ENCODE measurements at regions not wholly inside any gene's neighbourhood (a gene's known extent, or its start where the extent isn't known, plus 50 kb on each side); places are given as distances from the start of the nearest gene placed in this dataset.
"Not testable (repeated sequence)": the region's sequence is repeated elsewhere in the genome, so short reads cannot be mapped to it uniquely, and the experiment has no call there.

GRCh38 chr13:44643256-44643655, 67.1 kb upstream of the TSC22D1 start:
- no peaks in the 10 kb centered on the region for H4K20me1 ChIP-seq
- no peak overlapping the region for H3K27ac ChIP-seq
- no peaks in the 10 kb centered on the region for H3K4me1 ChIP-seq
- H3K4me3 ChIP-seq: no peak overlapping the region
- no peaks in the 10 kb centered on the region for H3K27me3 ChIP-seq
- no peaks in the 10 kb centered on the region for H3K36me3 ChIP-seq
- no peak overlapping the region for H3K4me2 ChIP-seq
- no peak overlapping the region for H3K9ac ChIP-seq
- H3K9me3 ChIP-seq: no peaks in the 10 kb centered on the region
- TF ChIP-seq Cebpa-rat (IDR thresholded peaks at IDR 0.05): no peak

- Histone ChIP-seq H3K4me2 (no peak overlapping the region), H3K27me3 (no peaks in the 10 kb centered on the region), H3K27ac (no peak overlapping the region), H3K36me3 (no peaks in the 10 kb centered on the region), H3K9me3 (no peaks in the 10 kb centered on the region), H3K9ac (no peak overlapping the region), H4K20me1 (no peaks in the 10 kb centered on the region), H3K4me1 (no peaks in the 10 kb centered on the region), H3K4me3 (no peak overlapping the region)
- TF ChIP-seq Cebpa-rat (IDR thresholded peaks at IDR 0.05): no peak
Observed at GRCh38 chr13:44637581-44637980, 61.5 kb upstream of the TSC22D1 start.

- no peaks in the 10 kb centered on the region for H3K27me3 ChIP-seq
- no peaks in the 10 kb centered on the region for H3K4me1 ChIP-seq
- H3K4me2 ChIP-seq: no peak overlapping the region
- no peak for TF ChIP-seq Cebpa-rat (IDR thresholded peaks at IDR 0.05)
- no peaks in the 10 kb centered on the region for H3K9me3 ChIP-seq
- no peak overlapping the region for H3K27ac ChIP-seq
- no peaks in the 10 kb centered on the region for H3K36me3 ChIP-seq
- H4K20me1 ChIP-seq: no peaks in the 10 kb centered on the region
- H3K4me3 ChIP-seq: no peak overlapping the region
- no peak overlapping the region for H3K9ac ChIP-seq
Observed at GRCh38 chr13:44629465-44630183, 53.5 kb upstream of the TSC22D1 start.

GRCh38 chr13:44628826-44629225, 52.7 kb upstream of the TSC22D1 start:
- not testable (repeated sequence) for H3K27me3 ChIP-seq, H4K20me1 ChIP-seq, H3K9me3 ChIP-seq, H3K36me3 ChIP-seq, H3K4me2 ChIP-seq, H3K27ac ChIP-seq, H3K4me3 ChIP-seq, H3K9ac ChIP-seq, H3K4me1 ChIP-seq

GRCh38 chr13:44627441-44627840, 51.3 kb upstream of the TSC22D1 start:
- no peaks in the 10 kb centered on the region for H3K9me3 ChIP-seq
- H3K4me1 ChIP-seq: no peaks in the 10 kb centered on the region
- no peak overlapping the region for H3K27ac ChIP-seq
- no peak overlapping the region for H3K9ac ChIP-seq
- H3K4me3 ChIP-seq: no peak overlapping the region
- no peak for TF ChIP-seq Cebpa-rat (IDR thresholded peaks at IDR 0.05)
- no peaks in the 10 kb centered on the region for H4K20me1 ChIP-seq
- H3K27me3 ChIP-seq: no peaks in the 10 kb centered on the region
- H3K4me2 ChIP-seq: no peak overlapping the region
- H3K36me3 ChIP-seq: no peaks in the 10 kb centered on the region

GRCh38 chr13:44626176-44626575, 50.0 kb upstream of the TSC22D1 start:
- H3K9ac ChIP-seq: no peak overlapping the region

More at GRCh38 chr13:44626176-44626575, 50.0 kb upstream of the TSC22D1 start:
- H3K27ac ChIP-seq: no peak overlapping the region
- no peak overlapping the region for H3K4me3 ChIP-seq
- no peaks in the 10 kb centered on the region for H4K20me1 ChIP-seq
- H3K4me2 ChIP-seq: no peak overlapping the region
- H3K36me3 ChIP-seq: no peaks in the 10 kb centered on the region
- no peak for TF ChIP-seq Cebpa-rat (IDR thresholded peaks at IDR 0.05)
- H3K4me1 ChIP-seq: no peaks in the 10 kb centered on the region
- no peaks in the 10 kb centered on the region for H3K27me3 ChIP-seq
- H3K9me3 ChIP-seq: no peaks in the 10 kb centered on the region

Measured in BLaER1 (cell line).